Lower leg skin (tissue), 4 donors: ENCODE measurements at regions not wholly inside any gene's neighbourhood (a gene's known extent, or its start where the extent isn't known, plus 50 kb on each side); places are given as distances from the start of the nearest gene placed in this dataset.

Experiments
- DNase-seq, 2 donors: peaks; one replicate each; pipeline ENCODE4 v3.0.0-alpha.2; 2019; ENCODE audit warnings: low spot score in 2 of 2
- H3K4me3 ChIP-seq: fragments of 200-600 bp; sonication (generic); 2 replicates; pipeline ENCODE4 v1.5.1; 2017; ENCODE audit warnings: mild to moderate bottlenecking, low read depth; ENCODE audit not compliant: poor library complexity, severe bottlenecking
- POLR2A ChIP-seq, 2 donors: fragments of 450-650 bp; IDR thresholded peaks; one replicate each; pipeline ENCODE4 v1.6.1; 2016 to 2017; ENCODE audit warnings: antibody characterized with exemption in 2 of 2, mild to moderate bottlenecking in 1 of 2, moderate library complexity in 1 of 2
- WGBS, 2 donors: methylation state at CpG; one replicate each; pipeline ENCODE4 v1.1.5; 2018; 5-methylcytosine and 5-hydroxymethylcytosine counted together
- intact Hi-C: fragments of 100-400 bp; cut with DNase I; formaldehyde crosslinking; loops from one replicate; pipeline ENCODE4 v1.15.0; 2023; ENCODE audit warnings: low total_unique reads
- TF ChIP-seq, protein P1 (sequence below), 3 donors: fragments of 450-650 bp; IDR thresholded peaks; one replicate each; pipeline ENCODE4 v1.5.1; 2016; ENCODE audit warnings: antibody characterized with exemption in 3 of 3, mild to moderate bottlenecking in 3 of 3, moderate library complexity in 2 of 3

DNA sequence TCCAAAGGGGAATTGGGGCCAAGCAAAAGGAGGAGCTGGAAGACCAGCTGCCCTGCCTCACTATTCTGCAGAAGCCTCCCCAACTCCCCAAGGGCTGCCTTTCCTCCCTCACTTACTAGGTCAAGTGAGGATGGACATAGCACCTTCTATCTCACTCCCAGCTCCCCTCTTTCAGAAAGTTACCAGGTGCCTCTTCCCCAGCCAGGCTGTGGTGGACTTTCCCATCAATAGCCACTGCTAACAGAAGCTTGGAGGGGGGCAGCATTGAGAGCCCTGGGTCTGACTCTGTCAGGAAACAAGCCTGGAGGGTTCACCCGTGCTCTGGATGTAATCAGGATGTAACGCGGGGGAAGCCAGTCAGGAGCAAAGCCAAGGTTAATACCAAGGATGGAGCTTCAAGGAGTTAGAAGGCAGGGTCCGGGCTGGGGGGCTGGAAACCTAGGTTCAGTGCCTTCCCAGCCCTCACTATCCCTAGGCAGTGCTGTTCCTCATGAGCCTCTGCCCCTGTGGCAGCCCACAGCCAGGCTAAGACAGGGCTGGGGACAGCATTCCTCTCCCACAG lies 127.8 kb upstream of the NGF start:
- intact Hi-C loops = loop anchor here (5.0 kb wide), 1 partner anchor 329 kb away; no protein-coding TSS in a partner anchor
- DNase-seq = no peak
- 73 to 76% methylated on average over 4 of the region's 4 CpGs for WGBS, 2 donors
- TF ChIP-seq POLR2A (IDR thresholded peaks at IDR 0.05) = no peak
- TF ChIP-seq, protein P1, sequence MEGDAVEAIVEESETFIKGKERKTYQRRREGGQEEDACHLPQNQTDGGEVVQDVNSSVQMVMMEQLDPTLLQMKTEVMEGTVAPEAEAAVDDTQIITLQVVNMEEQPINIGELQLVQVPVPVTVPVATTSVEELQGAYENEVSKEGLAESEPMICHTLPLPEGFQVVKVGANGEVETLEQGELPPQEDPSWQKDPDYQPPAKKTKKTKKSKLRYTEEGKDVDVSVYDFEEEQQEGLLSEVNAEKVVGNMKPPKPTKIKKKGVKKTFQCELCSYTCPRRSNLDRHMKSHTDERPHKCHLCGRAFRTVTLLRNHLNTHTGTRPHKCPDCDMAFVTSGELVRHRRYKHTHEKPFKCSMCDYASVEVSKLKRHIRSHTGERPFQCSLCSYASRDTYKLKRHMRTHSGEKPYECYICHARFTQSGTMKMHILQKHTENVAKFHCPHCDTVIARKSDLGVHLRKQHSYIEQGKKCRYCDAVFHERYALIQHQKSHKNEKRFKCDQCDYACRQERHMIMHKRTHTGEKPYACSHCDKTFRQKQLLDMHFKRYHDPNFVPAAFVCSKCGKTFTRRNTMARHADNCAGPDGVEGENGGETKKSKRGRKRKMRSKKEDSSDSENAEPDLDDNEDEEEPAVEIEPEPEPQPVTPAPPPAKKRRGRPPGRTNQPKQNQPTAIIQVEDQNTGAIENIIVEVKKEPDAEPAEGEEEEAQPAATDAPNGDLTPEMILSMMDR (IDR thresholded peaks at IDR 0.05) = no peak
- H3K4me3 ChIP-seq = no peak overlapping the region

DNA sequence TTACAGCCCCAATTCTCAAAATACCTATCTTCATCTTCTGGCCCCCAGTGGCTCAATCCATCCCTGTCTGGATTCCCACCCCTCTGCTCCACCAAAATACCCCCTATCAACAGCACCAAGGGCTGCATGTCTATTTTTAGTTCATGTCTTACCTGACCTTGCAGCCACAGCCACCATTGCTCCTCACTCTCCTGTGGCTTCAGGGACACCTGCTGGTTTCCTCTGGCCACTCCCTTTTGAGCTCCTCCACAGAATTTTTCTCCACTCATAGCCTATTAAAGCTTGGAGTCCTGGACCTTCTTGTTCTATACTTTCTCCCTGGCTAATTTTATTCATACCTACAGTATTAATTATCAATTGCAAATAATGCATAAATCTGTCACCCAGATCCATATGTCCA lies 125.3 kb upstream of the NGF start:
- TF ChIP-seq POLR2A (IDR thresholded peaks at IDR 0.05) = no peak
- TF ChIP-seq, protein P1 (IDR thresholded peaks at IDR 0.05) = no peak
- peak in 1 of 2 donors; percentile 34 for DNase-seq
- no peak overlapping the region for H3K4me3 ChIP-seq
- intact Hi-C loops = no loop called here

DNA sequence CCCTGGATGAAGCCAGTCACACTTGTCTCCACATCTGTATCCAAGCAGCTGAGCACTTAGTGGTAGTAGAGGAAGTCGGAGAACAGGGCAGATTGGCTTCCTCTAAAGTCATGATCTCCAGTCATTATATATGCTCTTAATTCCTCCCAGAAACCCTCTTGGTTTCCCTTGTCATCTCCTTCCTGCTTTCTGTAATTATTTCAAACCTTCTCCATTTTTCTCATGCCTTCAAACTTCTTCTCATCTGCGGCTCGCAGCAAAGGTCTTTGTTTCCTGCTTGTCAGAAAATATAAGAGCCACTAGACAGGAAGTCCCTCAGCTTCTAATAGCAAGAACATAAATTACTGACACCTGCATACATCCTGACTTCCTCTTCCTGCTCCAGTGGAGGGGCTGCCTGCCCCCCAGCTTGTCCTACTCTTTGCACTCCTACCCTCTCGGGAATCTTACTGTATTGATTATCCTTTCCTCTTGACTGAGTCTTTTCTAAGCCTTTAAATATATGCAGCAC lies 124.6 kb upstream of the NGF start:
- 71% methylated on average over 4 of the region's 4 CpGs for WGBS, 2 donors
- H3K4me3 ChIP-seq = no peak overlapping the region
- peak in 1 of 2 donors; percentile 10 for DNase-seq
- TF ChIP-seq, protein P1 (IDR thresholded peaks at IDR 0.05) = no peak
- TF ChIP-seq POLR2A (IDR thresholded peaks at IDR 0.05) = no peak
- intact Hi-C loops = no loop called here

DNA sequence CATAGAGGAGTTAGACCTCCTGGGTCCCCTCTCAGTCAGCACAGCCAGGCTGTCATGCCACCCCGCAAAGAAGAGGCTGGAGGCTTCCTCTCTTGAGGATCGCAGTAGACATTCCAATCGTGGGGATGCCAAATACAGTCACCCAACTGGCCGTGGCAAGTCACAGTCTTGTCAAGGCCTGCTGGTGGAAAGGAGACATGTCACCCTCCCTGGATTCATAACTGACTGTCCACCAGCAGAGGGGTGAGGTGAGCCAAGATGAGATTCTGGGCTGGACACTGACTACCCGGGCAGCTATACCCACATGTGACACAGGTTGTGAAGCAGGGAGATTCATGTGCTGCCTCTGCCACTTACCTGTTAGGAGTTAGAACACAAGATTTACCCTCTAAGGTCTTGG lies 123.5 kb upstream of the NGF start:
- intact Hi-C loops = no loop called here
- TF ChIP-seq, protein P1 (IDR thresholded peaks at IDR 0.05) = no peak
- TF ChIP-seq POLR2A (IDR thresholded peaks at IDR 0.05) = no peak
- DNase-seq = peak in 1 of 2 donors; percentile 68
- WGBS, 2 donors = 53 to 81% methylated on average over 5 of the region's 5 CpGs
- no peak overlapping the region for H3K4me3 ChIP-seq

DNA sequence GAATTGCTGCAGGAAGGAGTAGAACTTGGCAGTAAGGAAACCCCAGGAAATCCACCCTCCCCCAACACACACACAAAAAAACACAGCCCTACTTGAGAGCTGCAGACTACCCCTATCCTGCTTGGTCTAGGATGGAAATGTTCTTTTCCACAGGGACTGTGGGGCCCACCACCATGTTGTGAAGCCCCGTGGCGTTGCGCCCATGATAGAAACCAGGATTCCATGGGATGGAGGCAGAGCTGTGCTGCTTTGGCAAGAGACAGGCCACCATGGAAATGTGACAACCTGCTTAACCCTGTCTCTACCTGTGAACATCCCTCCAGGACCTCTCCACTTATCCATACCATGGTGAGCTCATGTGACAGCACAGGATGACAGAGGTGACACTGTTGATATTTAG lies 121.1 kb upstream of the NGF start:
- 92 to 100% methylated on average over 3 of the region's 3 CpGs for WGBS, 2 donors
- DNase-seq = peak in 1 of 2 donors; percentile 53
- TF ChIP-seq POLR2A (IDR thresholded peaks at IDR 0.05) = no peak
- TF ChIP-seq, protein P1 (IDR thresholded peaks at IDR 0.05) = no peak
- intact Hi-C loops = no loop called here
- H3K4me3 ChIP-seq = no peak overlapping the region
